SK-N-MC (cell line): ENCODE measurements at regions not wholly inside any gene's neighbourhood (a gene's known extent, or its start where the extent isn't known, plus 50 kb on each side); places are given as distances from the start of the nearest gene placed in this dataset.

Experiments
- EZH2 ChIP-seq: fragments of 200-600 bp; sonication (generic); IDR thresholded peaks from one replicate; pipeline ENCODE4 v1.6.1; 2017; ENCODE audit warnings: antibody characterized with exemption
- FOXP2 ChIP-seq: optimal IDR thresholded peaks from 2 replicates; pipeline ENCODE3; 2011; ENCODE audit warnings: mild to moderate bottlenecking, moderate library complexity; ENCODE audit not compliant: insufficient read depth; ENCODE audit errors: extremely low read length, control extremely low read depth
- POLR2AphosphoS5 ChIP-seq: IDR thresholded peaks from 2 replicates; pipeline ENCODE4 v1.6.1; 2012; ENCODE audit warnings: mild to moderate bottlenecking, low read depth, low read length, borderline replicate concordance

DNA sequence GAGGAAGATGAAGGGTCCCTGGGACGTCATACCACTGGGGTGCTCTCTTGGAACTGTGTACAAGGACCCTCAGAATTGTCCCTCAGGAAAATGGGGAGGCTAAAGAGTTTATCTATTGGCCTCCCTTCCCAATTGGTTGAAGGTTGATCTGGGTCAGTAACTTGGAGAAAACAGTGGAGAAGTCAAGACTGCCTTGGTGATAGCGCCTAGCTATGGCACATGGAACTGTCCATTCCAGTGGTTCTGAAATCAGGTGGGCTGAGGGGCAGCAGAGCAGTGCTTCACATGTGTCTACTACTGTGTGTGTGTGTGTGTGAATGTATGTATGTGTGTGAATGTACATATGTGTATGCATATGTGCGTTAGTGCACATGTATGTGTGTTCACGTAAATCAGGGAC lies 316.1 kb downstream of the AACS start:
- no peak for TF ChIP-seq POLR2AphosphoS5
- no peak for TF ChIP-seq EZH2
- no peak for TF ChIP-seq FOXP2
